ENCODE measurements at regions not wholly inside any gene's neighbourhood (a gene's known extent, or its start where the extent isn't known, plus 50 kb on each side); places are given as distances from the start of the nearest gene placed in this dataset.

DNA sequence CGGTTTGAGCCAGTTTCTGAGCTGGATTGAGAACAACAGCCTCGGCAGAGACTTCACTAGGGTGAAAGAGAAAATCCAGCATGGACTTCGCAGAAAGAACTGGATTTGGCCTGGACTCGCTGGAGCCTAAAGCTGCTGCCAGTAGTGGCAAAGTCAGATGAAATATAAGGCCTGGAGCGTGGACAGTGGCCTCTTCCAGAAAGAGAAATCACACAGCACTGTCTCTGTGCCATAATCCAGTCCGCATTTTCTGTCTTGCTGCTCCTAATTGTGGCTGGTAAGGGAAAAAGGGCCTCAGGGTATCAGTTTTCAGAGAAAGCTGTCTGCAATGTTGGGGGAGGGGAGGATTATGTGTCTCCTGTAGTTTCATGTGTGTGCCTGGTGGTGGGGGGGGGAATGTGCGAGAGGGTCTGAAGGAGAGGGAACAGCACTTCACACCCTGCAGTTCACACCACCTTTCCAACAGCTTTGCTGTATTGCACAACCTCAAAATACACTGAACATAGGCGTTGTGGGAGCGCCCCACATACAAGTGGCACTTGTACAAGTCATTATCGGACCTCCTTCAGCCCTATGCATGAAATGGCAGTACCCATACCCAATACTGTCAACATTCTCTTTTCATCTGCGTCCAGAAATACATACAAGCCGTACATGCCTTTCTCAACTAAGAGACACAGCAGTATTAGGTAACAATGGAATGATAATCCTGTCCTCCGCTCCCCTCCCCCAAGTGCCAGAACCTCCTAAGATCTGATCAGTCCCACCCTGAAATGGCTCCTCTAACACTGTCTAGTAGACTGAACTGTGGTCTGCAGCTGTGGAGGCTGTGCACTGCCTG, 107.5 kb upstream of the ATF7IP start:
- no peak overlapping the region for H3K4me3 ChIP-seq (ENCODE audit: low read depth, low read length)
- TF ChIP-seq, protein P1, sequence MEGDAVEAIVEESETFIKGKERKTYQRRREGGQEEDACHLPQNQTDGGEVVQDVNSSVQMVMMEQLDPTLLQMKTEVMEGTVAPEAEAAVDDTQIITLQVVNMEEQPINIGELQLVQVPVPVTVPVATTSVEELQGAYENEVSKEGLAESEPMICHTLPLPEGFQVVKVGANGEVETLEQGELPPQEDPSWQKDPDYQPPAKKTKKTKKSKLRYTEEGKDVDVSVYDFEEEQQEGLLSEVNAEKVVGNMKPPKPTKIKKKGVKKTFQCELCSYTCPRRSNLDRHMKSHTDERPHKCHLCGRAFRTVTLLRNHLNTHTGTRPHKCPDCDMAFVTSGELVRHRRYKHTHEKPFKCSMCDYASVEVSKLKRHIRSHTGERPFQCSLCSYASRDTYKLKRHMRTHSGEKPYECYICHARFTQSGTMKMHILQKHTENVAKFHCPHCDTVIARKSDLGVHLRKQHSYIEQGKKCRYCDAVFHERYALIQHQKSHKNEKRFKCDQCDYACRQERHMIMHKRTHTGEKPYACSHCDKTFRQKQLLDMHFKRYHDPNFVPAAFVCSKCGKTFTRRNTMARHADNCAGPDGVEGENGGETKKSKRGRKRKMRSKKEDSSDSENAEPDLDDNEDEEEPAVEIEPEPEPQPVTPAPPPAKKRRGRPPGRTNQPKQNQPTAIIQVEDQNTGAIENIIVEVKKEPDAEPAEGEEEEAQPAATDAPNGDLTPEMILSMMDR (IDR thresholded peaks at IDR 0.05; ENCODE audit: control insufficient read depth, extremely low read depth, insufficient read depth) = no peak
- DNase-seq (ENCODE audit: low read depth) = peak; percentile 96

DNA sequence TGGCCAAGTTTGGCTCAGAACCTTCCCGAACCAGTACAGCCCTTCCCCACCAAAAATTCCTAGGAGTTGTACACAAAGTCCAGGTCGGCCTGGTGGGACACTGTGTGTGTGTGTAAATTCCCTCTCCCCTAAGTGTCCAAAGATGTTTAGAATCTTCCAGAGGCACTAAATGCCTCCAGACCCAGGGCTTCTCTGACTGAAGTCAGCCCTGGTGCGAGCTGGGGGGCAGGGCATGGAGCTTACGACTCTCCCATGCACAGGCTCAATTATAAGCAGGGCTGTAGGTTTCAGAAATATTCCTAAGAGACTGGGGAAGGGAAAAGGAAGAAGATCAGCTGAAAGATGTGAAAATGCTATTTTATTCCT, 106.9 kb upstream of the ATF7IP start:
- TF ChIP-seq, protein P1 (IDR thresholded peaks at IDR 0.05; ENCODE audit: control insufficient read depth, extremely low read depth, insufficient read depth) = no peak
- no peak overlapping the region for H3K4me3 ChIP-seq (ENCODE audit: low read depth, low read length)
- DNase-seq (ENCODE audit: low read depth) = no peak

DNA sequence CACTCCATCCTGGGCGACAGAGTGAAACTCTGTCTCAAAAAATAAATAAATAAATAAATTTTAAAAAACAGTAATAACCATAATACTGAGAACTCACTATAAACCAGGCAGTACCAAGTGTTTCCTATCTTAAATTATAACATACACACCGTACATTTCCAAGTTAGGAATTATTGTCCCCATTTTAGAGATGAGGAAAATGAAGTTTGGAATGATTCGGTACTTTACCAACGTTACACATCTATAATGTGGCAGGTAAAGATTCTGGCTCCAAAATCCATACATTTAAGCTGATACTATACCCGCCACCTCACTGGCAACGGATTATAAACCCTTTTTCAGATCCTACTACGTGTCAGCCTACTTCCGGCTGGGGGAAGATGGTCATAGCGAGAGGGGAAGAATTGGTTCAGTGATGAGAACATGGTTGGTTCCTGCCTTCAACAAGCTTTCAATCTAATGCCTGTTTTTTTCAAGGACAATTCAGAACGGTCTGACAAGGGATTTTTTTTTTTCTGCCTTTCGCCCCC, 105.9 kb upstream of the ATF7IP start:
- TF ChIP-seq, protein P1 (IDR thresholded peaks at IDR 0.05; ENCODE audit: control insufficient read depth, extremely low read depth, insufficient read depth) = no peak
- no peak overlapping the region for H3K4me3 ChIP-seq (ENCODE audit: low read depth, low read length)

DNA sequence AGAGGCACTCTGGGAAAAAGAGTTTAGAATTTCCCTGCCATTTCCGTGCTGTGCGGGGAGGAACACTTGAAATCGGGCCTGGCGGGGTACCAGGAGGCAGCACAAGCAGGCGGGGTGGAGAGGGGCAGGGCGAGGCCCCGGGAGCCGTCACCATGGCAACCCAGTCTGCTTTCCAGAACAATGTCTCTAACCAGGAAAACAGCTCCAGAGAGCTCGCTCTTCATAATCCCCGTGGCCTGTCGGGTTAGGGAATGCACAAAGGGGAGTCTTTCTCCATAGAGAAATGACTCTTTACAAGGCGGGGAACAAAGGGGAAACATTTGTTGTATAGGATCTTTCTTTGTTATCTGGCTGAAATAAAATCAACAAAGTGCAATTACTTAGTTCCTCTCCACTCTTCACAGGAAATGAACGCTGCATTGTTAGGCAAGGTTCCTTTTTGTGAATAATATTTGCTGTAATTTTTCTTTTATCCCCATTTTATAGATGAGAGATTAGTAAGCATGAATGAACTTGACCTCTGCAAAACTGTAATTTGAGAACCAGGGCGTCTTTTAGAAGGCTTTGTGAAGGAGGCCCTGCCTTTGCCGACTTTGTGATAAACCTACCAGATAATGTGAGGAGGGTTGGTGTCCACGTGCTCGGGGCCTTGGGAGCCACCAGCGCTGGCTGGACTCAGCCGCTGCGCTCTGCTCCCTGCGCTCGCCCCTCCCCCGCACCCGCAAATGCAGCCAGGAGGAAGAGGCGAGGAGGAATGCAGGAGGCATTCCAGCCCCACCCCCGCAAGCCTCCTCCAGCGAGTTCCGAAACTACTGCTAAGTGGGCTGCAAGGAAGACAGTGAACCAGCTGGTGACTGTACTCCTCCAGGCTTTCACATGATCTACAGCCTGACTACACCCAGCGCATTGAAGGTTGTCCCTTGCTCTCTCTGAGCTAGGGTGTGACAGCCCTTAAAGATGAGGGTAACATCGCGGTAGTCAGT, 105.2 kb upstream of the ATF7IP start:
- TF ChIP-seq, protein P1 (IDR thresholded peaks at IDR 0.05; ENCODE audit: control insufficient read depth, extremely low read depth, insufficient read depth) = no peak
- no peak overlapping the region for H3K4me3 ChIP-seq (ENCODE audit: low read depth, low read length)
- DNase-seq (ENCODE audit: low read depth) = no peak

More for the DNA sequence above, 105.9 kb upstream of the ATF7IP start:
- no peak for DNase-seq (ENCODE audit: low read depth)

DNA sequence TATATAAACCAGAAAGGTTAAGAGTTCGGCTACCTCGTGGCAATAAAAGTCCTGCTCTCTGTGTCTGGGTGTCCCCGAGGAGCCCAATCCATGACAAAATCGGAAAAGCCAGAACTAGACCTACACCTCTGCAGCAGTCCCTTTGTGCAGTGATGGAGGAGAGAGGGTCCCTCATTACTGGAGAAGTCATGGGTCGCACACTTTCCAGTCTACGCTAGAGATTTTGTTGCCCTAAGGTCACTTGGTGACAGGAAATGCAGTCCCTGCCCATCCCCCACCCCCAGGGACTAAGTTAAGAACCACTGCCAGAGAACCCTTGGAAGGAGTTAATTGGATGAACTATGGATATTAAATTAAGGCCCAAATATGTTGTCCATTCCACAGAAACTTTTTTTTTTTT, 104.4 kb upstream of the ATF7IP start:
- TF ChIP-seq, protein P1 (IDR thresholded peaks at IDR 0.05; ENCODE audit: control insufficient read depth, extremely low read depth, insufficient read depth) = no peak
- H3K4me3 ChIP-seq (ENCODE audit: low read depth, low read length) = no peak overlapping the region
- DNase-seq (ENCODE audit: low read depth) = no peak

DNA sequence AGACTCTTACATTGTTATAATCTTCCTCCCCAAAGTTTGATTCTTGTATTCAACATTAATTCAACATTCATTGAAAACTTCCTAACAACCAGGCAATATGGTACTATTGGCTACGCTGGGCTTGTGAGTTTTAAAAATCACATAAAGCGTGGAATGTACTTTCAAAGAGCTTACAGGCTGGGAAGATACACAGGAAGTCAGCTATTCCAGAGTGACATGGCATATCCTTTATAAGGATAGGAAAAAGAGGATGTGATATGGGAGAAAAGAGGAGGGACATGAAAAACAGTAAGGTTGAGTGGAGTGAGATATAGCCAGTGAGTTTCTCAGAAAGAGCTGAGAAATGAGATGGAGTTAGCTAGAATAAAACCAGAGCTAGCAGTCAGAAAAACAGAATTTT, 103.6 kb upstream of the ATF7IP start:
- TF ChIP-seq, protein P1 (IDR thresholded peaks at IDR 0.05; ENCODE audit: control insufficient read depth, extremely low read depth, insufficient read depth) = no peak
- no peak for DNase-seq (ENCODE audit: low read depth)
- no peak overlapping the region for H3K4me3 ChIP-seq (ENCODE audit: low read depth, low read length)

Data from LNCaP clone FGC (cell line).